HG02588 (cell line): ENCODE measurements at regions not wholly inside any gene's neighbourhood (a gene's known extent, or its start where the extent isn't known, plus 50 kb on each side); places are given as distances from the start of the nearest gene placed in this dataset.
"Not testable (repeated sequence)": the region's sequence is repeated elsewhere in the genome, so short reads cannot be mapped to it uniquely, and the experiment has no call there.

Source experiments
- ATAC-seq: cut with Tn5 transposase; IDR thresholded peaks from one replicate; pipeline ENCODE4 v1.9.1; 2021; ENCODE audit warnings: mild to moderate bottlenecking, moderate library complexity; ENCODE audit not compliant: unreplicated experiment

DNA sequence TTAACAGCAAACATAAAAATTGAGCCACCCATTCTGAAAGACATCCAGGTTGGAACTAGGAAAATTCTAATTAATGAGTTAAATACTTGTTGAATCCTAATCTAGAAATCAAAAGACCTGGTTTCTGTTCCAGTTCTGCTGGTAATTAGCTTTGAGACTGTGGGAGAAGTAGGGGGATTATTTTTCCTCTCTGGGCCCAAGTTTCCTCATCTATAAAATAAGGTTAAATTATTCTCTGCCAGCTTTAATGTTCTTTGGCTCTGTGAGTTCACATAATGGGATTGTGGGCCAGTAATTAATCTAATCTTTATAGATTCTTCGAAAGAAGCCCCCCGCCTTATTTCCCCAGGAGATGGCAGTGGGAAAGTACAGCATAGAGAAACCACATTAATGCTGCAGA lies 104.6 kb downstream of the ENC1 start:
- no peak for ATAC-seq

DNA sequence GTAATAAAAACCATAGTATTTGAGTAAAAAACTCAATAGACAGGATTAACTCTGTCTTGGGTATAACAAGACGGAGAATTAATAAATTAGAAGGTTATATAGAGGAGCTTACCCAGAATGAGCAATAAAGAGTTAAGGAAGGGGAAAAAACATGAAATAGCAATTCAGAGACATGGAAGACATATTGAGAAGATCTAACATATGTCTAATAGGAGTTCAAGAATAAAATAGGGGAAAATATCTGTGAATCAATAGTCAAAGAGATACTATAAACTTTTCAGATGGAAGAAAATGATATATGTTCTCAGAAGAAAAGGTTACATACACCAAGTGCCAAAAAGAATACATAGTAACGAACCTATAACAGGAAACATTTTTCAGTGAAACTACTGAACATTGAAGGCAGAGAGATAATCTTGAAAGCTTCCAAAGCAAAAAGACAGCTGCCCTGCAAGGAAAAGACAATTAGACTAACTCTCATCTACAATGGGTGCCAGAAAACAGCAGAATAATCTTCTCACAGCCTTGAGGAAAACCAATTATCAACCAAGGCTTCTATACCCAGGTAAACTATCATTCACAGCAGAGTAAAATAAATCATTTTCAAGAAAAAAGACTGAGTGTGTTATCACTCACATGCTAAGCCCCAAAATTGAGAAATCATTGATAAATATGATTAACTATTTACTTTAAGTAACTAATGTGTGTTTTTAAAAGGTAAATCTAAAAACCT lies 106.0 kb downstream of the ENC1 start:
- no peak for ATAC-seq

DNA sequence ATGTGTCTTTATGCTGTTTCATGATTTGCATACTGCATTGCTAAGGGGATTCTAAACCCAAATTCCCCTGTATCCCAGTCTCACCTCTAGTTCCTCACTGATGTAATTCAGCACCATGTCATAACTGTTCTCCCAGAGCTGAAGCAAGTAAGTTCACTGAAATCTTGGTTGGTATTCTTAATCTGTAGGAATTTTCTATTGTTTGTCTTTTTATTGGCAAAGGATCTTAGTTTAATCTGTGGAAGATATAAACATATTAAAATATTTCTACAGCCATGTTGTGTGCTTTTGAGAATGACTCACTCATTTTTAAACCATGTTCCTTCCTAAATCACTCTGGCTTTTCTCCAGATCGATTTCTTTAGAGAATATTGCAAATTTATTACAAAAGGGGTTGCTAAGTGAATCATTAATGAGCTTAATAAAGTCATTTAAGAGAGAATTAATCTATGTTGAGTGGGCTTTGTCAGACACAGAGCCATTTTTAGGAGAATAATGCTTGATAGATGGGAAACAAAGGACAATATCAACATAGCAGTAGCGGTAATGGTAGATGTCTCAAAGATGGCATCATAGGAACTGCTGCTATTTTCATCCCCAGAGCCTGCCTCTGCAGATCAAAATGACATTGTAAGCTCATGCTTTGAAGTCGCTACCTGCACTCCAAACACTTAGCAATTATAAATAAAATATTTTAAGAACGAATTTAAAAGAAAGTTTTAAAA lies 110.0 kb downstream of the ENC1 start:
- no peak for ATAC-seq

DNA sequence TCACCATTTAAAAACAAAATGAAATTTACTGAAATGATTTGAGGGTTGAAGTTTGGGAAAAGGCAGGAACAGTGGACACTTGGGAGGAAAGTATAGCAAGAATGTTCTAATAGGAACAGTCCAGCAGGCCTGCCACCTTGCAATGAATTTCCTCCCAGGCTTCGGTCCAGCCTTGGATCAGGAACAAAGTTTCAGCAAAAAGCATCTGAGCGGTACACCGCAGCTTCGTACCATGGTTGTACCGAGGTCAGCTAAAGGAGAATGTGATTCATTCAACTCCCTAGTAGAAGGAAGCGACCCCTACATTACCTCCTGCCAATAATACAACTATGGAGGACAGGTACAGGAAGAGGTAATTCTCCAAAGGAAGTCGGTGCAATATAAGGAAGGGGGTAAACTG lies 111.4 kb downstream of the ENC1 start:
- ATAC-seq = no peak

DNA sequence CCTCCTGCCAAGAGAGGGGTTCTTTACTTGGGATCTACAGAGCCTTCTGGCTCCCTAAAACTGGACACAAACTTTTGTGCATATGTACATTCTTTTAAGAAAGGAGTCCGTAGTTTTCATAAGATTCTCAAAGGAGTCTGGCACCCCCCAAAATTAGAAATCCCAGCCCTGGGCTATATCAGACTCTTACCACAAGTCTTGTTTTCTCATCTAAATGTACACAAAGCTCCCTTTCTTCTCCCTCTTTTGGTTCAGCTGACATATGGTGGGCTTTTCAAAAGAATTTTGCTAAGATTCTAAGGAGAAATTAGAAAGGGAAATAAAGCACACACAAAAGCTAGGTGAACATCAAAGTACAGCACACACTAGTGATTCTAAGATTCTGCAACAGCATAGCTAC lies 114.4 kb downstream of the ENC1 start:
- no peak for ATAC-seq

DNA sequence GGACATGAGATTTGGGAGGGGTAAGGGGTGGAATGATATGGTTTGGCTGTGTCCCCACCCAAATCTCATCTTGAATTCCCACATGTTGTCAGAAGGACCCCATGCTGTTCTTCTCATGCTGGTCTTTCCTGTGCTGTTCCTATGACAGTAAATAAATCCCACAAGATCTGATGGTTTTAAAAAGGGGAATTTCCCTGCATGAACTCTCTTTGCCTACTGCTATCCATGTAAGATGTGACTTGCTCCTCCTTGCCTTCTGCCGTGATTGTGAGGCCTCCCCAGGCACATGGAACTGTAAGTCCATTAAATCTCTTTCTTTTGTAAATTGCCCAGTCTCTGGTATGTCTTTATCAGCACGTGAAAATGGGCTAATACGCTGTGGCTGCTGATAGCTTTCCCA lies 115.8 kb downstream of the ENC1 start:
- not testable (repeated sequence) for ATAC-seq

DNA sequence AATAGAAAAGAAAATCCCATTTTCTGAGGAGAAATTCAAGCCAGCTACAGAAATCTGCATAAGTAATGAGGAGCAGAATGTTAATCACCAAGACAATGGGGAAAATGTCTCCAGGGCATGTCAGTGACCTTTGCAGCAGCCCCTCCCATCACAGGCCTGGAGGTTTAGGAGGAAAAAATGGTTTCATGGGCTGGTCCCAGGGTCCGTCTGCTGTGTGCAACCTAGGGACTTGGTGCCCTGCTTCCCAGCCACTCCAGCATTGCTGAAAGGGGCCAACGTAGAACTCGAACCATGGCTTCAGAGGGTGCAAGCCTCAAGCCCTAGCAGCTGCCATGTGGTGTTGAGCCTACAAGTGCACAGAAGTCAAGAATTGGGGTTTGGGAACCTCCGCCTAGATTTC lies 116.8 kb downstream of the ENC1 start:
- not testable (repeated sequence) for ATAC-seq

DNA sequence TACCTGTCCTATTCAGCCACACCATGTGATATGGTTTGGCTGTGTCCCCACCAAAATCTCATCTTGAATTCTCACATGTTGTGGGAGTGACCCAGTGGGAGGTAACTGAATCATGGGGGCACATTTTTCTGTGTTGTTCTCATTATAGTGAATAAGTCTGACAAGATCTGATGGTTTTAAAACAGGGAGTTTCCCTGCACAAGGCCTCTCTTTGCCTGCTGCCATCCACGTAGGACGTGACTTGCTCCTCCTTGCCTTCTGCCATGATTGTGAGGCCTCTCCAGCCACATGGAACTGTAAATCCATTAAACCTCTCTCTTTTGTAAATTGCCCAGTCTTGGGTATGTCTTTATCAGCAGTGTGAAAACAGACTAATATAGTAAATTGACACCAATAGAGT lies 117.7 kb downstream of the ENC1 start:
- not testable (repeated sequence) for ATAC-seq

DNA sequence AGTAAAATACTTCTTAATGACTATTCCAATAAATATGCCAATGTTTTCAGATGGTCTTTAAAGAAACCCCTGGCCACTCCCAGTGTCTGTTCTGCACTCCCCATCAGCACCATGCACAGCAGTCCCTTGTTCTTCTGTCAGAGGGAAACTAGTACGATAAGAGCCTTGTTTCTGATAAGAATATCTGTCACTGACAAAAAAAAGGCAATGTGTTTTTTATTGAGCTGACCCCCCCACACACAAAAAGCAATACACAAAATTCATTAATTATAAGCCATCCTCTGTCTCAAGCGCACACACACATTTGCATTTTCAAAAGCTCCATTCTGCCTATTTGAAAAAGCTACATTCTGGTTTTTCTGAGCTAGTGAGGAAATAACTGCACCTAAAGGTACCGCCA lies 119.1 kb downstream of the ENC1 start:
- ATAC-seq = no peak

DNA sequence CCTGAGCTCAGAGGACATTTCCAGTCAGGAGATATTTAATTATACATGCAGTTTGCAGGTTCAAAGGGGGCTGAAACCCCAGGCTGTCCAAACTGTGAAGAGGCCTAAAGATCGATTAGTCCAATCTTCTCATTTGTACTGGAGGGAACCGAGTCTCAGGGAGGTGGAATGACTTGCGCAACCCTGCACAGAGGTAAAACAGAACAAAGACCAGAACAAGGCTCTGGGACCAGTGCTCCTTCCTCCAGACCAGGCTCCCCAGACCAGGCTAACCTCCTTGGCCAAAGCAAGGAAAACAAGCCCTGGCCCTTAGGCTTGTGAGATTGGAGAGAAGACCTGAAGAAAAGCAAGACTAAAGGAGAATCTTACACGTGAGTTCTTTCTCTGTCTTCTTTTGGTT lies 120.8 kb downstream of the ENC1 start:
- ATAC-seq = no peak

DNA sequence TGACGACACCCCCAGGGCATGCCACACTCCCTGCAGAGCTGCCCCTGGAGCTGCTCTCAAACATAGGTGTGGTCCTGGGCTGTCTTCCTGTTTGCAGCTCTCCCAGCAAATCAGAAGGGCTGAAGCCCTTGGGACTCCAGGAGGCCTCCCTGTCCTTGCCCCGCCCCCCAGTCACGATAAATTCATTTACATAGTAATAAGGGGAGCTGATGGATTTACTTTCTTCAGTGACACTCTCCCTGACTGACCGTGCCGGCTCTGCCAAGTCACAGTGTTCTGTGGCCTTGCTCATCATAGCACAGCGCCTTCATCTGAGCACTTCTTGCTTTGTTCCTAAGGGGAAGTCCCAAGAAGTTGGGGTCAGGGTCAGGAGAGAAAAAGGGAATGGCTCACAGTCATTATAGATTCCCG lies 121.4 kb downstream of the ENC1 start:
- ATAC-seq = no peak

DNA sequence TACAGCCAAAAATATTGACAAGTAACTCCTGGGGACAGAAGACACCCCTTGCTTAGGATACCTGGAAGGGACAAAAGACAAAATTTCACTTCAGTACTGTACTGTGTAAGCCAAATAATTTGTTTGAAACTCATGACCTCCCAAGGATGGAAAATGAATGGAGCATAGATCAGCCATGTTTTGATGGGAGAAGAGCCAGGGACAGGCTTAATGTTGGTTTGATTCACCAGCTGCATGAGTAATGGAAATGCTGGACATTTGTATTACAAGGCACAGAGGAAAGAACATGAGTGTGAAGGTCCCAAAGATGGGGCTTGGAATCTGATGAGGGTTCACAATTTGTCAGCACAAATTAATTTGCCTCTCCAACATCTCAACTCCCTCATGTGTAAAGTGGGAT lies 122.8 kb downstream of the ENC1 start:
- no peak for ATAC-seq

DNA sequence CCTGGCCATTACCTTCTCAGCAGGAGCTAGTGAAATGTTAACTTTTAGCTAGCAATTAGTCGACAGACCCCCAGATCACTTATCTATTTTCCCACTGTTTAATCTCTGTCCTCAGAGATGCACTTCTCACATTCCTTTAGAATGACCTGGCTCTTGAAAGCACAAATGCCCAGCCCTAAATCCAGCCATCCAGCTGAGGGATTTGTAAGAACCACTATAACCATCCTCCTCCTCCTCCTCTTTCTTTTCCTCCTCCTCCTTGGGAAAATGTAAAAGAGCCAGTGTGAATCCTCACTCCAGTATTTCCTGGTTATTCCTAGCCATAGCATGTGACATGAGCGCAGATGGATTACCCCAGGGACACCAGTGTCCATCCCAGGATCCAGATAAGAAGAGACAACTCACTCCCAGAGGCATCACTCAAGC lies 124.3 kb downstream of the ENC1 start:
- ATAC-seq = no peak

DNA sequence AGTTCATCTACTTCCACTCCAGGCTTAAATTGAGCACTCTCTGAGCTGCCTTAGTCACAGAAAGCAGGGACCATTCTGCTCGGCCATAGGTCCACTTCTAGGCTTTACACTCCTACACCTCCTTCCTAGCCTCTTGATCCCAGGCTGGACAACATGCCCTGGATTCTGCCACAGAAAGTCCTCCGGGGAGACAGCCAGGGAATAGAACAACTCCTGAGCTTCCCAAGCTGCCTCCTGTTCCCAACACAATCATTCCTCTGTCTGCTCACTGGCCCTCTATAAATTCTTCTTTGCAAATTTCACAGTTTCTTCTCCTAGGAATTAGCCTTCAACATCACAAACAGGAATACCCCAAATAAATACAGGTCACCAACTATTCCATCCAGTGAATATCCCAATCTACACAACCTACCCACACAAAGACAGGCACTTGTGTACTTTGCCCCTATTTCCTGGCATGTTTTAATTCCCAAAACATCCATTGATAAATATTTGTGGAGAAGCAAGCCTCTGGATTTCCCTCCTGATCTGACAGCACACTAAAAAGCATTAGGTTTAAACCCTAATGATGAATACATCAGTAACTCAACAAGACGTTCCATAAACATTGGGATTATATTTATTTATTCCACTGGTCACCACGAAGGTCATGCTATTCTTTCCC lies 125.5 kb downstream of the ENC1 start:
- no peak for ATAC-seq

DNA sequence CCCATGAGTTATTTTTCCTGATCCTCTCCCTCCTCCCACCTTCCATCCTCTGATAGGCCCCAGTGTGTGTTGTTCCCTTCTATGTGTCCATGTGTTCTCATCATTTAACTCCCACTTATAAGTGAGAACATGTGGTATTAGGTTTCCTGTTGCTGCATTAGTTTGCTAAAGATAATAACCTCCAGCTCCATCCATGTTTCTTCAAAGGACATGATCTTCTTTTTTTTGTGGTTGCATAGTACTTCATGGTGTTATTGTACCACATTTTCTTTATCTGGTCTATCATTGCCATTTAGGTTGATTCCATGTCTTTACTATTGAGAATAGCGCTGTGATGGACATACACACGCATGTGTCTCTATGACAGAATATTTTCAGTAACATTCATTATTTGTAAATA lies 128.8 kb downstream of the ENC1 start:
- ATAC-seq = not testable (repeated sequence)

DNA sequence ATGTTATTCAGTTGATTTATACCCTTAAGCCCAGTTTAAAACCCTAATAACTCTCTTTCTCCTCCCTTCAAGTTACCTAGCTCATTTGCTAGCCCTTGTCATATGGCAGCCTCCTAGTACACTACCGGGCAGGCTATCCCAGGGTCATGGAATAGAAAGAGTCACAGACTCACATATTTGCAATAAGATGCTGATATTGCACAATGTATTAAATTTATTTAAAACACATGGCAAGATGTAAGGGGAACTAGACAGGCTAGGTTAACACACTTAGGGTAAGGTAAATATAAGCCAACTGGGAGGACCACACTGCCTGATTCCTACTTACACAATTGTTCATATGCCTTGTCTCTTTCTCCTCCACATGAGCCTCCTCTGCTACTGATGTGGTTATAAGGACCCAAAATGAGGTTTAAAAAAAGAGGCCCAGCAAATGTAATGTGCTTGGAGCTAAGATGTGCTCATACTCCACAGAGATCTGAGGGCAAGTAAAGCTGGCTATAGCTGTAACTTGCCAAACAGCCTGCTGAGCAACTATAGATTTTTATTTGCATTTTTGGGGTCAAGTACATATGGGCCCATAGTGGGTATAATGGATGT lies 130.0 kb downstream of the ENC1 start:
- ATAC-seq = no peak

DNA sequence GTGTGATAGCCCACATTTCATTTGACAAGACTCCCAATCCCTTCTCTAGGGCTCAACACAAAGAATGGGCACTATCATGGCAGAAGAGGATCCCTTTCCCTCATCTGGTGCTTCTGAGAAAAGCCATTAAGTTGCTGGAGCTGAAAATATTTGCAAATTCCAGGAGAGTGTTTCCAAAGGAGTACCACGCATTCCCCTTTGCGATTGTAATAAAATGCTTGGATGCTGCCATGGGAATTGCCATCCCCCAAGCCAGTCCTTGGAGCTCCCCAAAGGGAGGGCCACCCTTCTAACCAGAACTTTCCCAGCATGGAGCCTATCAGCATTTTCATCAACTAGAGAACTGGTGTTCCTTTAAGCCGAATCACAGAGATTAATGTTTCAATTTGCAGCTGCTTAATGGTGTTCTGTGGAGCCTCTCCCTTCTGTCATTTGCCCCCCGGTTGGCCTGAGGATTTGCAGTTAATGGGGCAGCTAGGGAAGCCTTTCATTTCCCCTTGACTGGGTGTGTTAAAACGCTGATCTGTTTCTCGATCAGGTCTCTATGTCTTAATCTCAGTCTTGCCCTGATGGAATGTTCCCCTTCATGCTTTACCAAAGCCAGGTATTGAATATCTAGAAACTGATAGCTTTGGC lies 133.0 kb downstream of the ENC1 start:
- no peak for ATAC-seq

DNA sequence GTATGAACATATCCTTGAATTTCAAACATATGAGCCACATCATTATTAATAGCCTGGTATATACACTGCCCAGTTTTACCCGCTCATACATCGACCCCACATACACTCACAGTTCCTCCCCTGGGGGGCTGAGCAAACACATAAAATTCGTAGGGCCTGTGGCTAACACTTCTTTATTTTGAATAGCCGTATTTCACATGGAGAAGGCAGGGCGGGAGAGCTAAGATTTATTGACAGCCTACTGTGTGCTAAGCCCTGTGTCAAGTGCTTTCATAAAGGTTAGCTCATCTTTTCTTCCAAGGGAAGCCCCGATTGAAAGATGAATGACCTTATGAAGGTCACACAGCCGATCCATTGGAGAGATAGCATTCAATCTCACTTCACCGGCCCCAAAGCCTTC lies 134.4 kb downstream of the ENC1 start:
- no peak for ATAC-seq

DNA sequence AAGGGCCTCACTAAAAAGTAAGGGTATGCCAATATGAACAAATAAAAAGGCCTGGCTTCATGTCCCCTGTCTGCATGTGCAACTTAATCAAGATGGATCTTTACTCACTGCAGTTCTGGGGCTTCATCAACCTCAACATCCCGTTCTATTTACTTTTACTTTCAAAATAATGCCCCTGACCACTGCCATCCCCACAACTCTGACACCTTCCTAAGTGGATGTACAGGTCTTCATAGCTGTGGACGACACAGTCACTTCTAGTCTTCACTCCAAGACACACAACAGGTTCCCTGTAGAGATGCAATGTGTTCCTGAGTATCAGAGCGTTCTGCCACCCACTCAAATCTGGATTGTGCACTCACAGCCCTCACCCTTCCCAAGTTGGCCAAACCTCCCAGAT lies 136.1 kb downstream of the ENC1 start:
- ATAC-seq = no peak

DNA sequence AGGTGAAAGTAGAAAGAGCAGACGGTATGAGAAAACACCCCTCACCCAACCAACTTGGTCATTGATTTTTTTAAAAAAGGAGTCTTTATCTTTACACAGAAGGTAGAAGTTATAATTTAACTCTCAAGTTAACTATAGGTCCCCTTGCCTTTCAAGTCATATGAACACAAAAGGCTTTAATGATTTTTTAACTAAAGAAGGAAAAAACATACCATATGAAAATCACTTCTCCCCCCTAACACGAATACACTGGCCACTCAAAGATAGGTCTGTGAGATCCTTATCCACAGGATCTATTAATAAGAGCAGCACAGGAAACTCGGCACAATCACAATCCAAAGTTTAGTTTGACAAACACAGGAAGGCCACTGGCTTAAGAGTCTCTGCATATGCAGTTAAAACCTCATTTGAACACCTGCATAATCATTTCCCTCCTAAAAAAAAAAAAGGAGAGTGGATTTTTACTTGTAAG lies 138.0 kb downstream of the ENC1 start:
- no peak for ATAC-seq
